ENCODE measurements at regions not wholly inside any gene's neighbourhood (a gene's known extent, or its start where the extent isn't known, plus 50 kb on each side); places are given as distances from the start of the nearest gene placed in this dataset.
"Not testable (repeated sequence)": the region's sequence is repeated elsewhere in the genome, so short reads cannot be mapped to it uniquely, and the experiment has no call there.

GRCh38 chr3:72533591-72534473, 314.4 kb downstream of the SHQ1 start:
- DNase-seq, result no peak

GRCh38 chr3:72530426-72530825, 317.8 kb downstream of the SHQ1 start:
- no peak for DNase-seq

DNA sequence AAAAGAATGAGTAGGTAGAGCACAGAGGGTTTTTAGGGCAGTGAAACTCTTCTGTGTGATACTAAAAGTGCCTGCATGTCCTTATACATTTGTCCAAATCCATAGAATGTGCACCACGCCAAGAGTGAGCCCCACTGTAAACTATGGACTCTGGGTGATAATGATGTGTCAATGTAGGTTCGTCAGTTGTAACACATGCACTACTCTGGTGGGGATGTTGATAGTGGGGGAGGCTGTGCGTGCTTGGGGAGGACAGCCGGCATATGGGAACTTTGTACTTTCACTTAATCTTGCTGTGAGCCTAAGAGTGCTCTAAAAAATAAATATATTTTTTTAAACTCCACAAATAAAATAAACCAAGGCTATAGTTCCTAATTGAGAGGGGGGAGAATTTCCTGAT, 319.2 kb downstream of the SHQ1 start:
- DNase-seq, result no peak

DNA sequence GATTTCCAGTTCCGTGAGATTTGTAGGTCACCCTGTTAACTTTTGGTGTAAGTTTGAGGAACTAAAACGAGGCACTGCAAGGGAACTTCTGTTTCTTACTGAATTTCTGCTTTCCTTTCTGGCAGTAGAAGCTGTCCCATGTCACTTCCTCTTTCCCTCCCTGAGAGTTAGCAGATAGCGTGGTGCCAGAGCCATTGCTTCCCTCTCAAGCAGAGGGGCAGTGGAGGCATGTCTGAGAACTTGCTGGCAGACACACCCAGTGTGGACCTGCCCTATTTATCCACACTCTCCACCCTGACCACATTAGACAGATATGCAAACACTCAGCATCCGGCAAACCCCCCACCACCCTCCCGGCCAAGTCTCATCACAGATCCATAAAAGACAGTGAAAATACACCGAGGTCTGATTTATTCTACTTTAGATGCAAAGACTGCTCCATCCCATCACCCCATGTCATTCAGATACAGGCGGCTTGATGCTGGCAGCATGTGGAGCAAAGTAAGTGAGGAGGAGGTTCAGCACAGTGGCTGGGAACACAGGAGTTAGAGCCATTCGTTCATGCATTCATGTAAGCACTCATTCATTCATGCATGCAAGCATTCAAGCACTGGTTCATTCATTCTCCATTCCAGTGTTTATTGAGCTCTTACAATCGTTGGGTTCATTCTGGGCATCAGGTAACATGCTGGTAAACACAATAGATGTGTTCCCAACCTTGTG, 324.7 kb downstream of the SHQ1 start:
- DNase-seq, result no peak

- no peak for DNase-seq
These were observed 327.4 kb downstream of the SHQ1 start for GRCh38 chr3:72520690-72521308.

DNA sequence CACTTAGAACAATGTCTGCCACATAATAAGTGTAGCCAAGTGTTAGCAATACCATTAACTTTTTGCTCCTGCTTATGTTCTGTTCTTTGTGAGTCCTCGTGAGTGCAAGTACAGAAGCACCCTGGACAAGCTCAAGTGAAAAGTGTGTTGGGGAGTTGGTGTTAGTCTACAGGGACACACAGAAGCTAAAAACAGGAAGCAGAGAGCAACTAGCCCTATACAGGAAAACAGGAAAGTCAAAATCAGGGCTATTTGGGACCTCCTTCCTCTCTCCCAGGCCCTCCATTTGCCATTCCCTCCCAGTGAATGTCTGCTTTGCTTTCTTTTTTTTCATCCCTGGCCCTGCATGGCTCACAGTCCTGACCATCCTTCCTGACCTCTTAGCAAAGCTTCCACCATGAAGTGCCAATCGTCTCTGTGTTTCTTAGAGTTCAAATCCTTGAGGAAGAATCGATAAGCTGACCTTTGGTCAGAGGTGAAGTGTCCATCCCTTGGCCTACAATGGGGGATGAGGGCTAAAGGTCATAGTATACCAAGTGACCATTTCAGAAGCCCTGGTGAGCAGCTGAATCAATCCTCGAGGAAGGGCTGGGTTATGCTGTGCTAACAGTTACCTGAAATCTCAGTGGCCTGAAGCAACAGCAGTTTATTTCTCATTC, 328.2 kb downstream of the SHQ1 start:
- no peak for DNase-seq

GRCh38 chr3:72517921-72518424, 330.3 kb downstream of the SHQ1 start:
- DNase-seq, result no peak

GRCh38 chr3:72517336-72517735, 330.9 kb downstream of the SHQ1 start:
- no peak for DNase-seq

GRCh38 chr3:72516361-72516760, 331.9 kb downstream of the SHQ1 start:
- DNase-seq, result no peak

GRCh38 chr3:72515941-72516340, 332.3 kb downstream of the SHQ1 start:
- DNase-seq, result no peak

- DNase-seq, result no peak
These were observed 333.0 kb downstream of the SHQ1 start for GRCh38 chr3:72515281-72515680.

- DNase-seq, result no peak
These were observed 338.0 kb downstream of the SHQ1 start for GRCh38 chr3:72510247-72510646.

- no peak for DNase-seq
These were observed 342.5 kb downstream of the SHQ1 start for GRCh38 chr3:72505539-72506405.

GRCh38 chr3:72497501-72497900, 350.7 kb downstream of the SHQ1 start:
- DNase-seq, result not testable (repeated sequence)

DNA sequence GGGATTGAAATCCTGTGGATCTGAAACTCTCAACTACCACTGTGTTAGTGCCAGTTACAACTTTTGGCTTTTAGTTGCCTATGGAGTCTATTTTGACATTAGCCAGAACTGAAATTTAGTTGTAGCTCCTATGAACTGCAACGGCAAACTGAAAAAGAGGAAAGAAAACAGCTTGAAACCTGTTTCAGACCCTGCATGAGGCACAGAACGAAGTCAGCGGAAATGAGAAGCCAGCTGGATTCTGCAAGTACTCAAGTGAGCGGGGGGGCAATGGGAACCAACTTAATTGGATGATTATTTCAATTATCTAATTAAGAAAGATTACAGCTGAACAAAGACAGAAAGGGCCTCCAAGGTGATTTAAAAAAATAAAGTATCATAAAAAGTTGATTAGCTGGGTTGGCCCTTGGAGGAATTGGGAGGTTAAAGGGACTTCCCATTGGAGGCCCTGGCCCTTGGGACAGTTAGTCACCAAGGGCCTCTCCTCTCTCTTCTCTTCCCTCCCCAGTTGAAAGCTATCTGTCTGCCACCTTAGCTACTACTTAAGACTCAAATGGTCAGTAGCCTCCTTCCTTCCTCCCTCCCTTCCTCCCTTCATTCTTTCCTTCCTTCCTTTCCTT, 352.1 kb downstream of the SHQ1 start:
- no peak for DNase-seq

GRCh38 chr3:72494626-72495025, 353.6 kb downstream of the SHQ1 start:
- no peak for DNase-seq

DNA sequence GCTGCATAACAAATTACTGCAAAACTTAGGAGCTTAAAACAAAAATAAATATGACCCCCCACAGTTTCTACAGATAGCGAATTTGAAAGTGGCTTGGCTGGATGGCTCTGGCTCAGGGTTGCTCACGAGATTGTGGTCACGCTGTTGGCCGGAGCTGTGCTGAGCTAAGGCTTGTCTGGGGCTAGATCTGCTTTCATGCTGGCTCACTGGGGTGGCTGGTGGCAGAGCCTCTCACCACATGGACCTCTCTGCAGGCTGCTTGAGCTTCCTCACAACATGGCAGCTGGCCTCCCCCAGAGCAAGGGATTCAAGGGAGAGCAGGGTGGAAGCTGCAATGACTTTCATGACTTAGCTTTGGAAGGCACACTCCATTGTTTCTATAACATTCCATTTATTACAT, 354.1 kb downstream of the SHQ1 start:
- DNase-seq, result no peak

DNA sequence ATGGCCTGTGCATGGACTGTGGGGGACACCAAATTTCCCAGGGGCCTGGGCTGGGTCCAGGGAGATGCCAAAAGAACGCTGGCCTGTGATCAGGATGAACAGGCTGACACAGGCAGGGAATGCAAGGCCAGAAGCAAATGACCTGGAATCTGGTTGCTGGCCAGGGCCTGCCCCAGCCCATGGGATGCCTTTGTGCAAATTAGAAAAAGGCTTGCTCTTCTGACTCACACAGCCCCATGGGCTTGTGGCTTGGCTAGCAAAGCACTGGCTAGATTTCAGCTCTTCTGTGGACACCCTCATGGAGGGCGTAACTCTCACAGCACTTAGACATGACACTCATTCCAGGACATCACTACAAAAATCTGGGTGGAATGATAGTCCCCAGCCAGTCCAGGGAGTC, 356.0 kb downstream of the SHQ1 start:
- DNase-seq, result no peak

DNA sequence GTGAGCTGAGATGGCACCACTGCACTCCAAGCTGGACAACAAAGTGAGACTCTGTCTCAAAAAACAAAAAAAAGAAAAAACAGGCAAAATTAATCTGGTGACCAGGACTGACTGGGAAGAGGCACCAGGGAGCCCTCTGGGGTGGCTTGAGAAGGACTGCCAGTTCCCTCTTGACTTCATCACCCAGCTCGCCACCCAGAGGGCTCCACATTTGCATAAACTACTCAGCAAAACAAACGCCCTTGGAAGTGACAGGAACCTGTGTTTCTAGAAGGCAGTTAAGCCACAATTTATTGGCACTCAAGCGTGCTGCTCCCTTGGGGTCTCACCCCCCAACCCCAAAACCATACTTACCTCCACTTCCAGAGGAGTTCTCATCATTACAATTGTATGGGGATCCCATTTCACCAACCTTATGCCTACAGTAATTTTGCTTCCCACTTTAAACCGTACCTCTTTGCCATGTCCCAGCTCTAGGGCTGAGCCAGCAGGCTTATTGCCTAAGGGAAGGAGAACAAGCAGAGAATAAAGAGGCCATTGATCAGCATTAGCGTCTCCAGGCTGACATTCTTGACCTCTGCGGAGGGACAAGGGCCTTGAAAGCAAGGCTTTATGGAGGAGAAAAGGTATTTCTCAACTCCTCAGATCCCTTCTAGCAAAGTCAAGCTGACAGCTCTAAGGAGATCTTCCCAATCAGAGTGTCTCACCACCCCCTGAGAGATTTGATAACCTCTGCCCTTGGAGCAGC, 357.4 kb downstream of the SHQ1 start:
- no peak for DNase-seq

- DNase-seq, result no peak
These were observed 358.3 kb downstream of the SHQ1 start for GRCh38 chr3:72489901-72490300.

DNA sequence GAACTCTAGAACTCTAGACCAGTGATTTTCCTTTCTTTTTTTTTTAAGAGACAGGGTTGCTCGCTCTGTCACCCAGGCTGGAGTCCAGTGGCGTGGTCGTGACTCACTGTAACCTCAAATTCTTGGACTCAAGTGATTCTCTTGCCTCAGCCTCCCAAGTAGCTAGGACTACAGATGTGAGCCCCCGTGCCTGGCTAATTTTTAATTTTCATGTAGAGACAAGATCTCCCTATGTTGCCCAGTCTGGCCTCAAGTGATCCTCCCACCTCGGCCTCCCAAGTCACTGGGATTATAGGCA, 359.6 kb downstream of the SHQ1 start:
- no peak for DNase-seq

Data from activated CD4-positive, CD25-positive, alpha-beta regulatory T cell treated with anti-CD3 and anti-CD28 coated beads, Interleukin-2, amount 50 U/mL, for 72 hours (primary cell).